ENCODE measurements at regions not wholly inside any gene's neighbourhood (a gene's known extent, or its start where the extent isn't known, plus 50 kb on each side); places are given as distances from the start of the nearest gene placed in this dataset.

- TF ChIP-seq JUND (IDR thresholded peaks at IDR 0.05) (no peak), FOSL1 (IDR thresholded peaks at IDR 0.05; ENCODE audit: low read depth) (no peak), EZH2phosphoT487 (IDR thresholded peaks at IDR 0.05; ENCODE audit: borderline replicate concordance) (no peak), CBX3 (IDR thresholded peaks at IDR 0.05; ENCODE audit: low read depth) (no peak), ATF3 (IDR thresholded peaks at IDR 0.05) (no peak), CEBPB (IDR thresholded peaks at IDR 0.05; ENCODE audit: low read depth) (no peak), SP1 (IDR thresholded peaks at IDR 0.05; ENCODE audit: low read depth) (no peak), ZNF274 (IDR thresholded peaks at IDR 0.05; ENCODE audit: low read depth, low read length) (no peak), POLR2AphosphoS5 (IDR thresholded peaks at IDR 0.05; ENCODE audit: low read depth, low read length) (no peak), RAD21 (IDR thresholded peaks at IDR 0.05; ENCODE audit: low read depth) (no peak), ZBTB33 (IDR thresholded peaks at IDR 0.05; ENCODE audit: extremely low read depth, insufficient replicate concordance, low read length) (no peak), SIN3A (IDR thresholded peaks at IDR 0.05; ENCODE audit: low read depth) (no peak), CTCF (IDR thresholded peaks at IDR 0.05 in 2 of 3, conservative IDR thresholded peaks at IDR 0.05 in 1 of 3; ENCODE audit: borderline replicate concordance in 1 of 3, insufficient read depth in 1 of 3, low read depth in 2 of 3, low read length in 2 of 3) (no peak), ZFX (IDR thresholded peaks at IDR 0.05) (no peak), SRF (IDR thresholded peaks at IDR 0.05; ENCODE audit: low read depth) (no peak), MAX (IDR thresholded peaks at IDR 0.05) (no peak), REST (IDR thresholded peaks at IDR 0.05; ENCODE audit: low read depth) (no peak), TCF7L2 (IDR thresholded peaks at IDR 0.05; ENCODE audit: borderline replicate concordance, extremely low read depth, insufficient read depth, insufficient read length) (no peak), EZH2 (IDR thresholded peaks at IDR 0.05) (no peak)
- BruUV-seq (replicated peaks): no TSS peak
- DNase-seq (ENCODE audit: low read depth, low spot score) (no peak), ATAC-seq (no peak)
- peaks cover 3 to 4% of the 10 kb centered on the region in 2 experiments; a peak in 1 of 4 replicates for H3K9me3 ChIP-seq (ENCODE audit: control insufficient read depth in 1 of 2, insufficient read depth in 1 of 2, low read depth in 1 of 2, low read length in 2 of 2)
- no peaks in the 10 kb centered on the region for H3K27me3 ChIP-seq (ENCODE audit: insufficient read depth, low read length)
- H3K36me3 ChIP-seq (ENCODE audit: control insufficient read depth in 1 of 2, insufficient read depth in 2 of 2, low read length in 2 of 2): no peaks in the 10 kb centered on the region
- intact Hi-C loops (cut with micrococcal nuclease): no loop called here
- ChIA-PET POLR2A (no interaction called here), CTCF (no interaction called here), RAD21 (ENCODE audit: low non-redundant PET in 1 of 2, low total read pairs in 2 of 2, uncharacterized antibody in 2 of 2, unreplicated experiment in 2 of 2) (no interaction called here)
- no peaks in the 10 kb centered on the region for H3K4me1 ChIP-seq (ENCODE audit: control insufficient read depth in 1 of 2, insufficient read depth in 2 of 2, low read length in 2 of 2)
- H3K9me2 ChIP-seq (ENCODE audit: insufficient read depth): no peaks in the 10 kb centered on the region
- H3K9ac ChIP-seq (ENCODE audit: low read length): no peak overlapping the region
- no peak overlapping the region for H2AFZ ChIP-seq (ENCODE audit: low read depth, low read length, poor library complexity, severe bottlenecking)
- no peaks in the 10 kb centered on the region for H4K20me1 ChIP-seq (ENCODE audit: insufficient read depth)
- H3K4me2 ChIP-seq (ENCODE audit: low read length): no peak overlapping the region
- H3K27ac ChIP-seq (ENCODE audit: low read depth, low read length): no peak overlapping the region
- H3K79me2 ChIP-seq (ENCODE audit: insufficient read depth, low read length): no peaks in the 10 kb centered on the region
- no peak overlapping the region for H3K4me3 ChIP-seq (replicated peaks in 1 of 2; ENCODE audit: low read depth in 1 of 2, low read length in 2 of 2)
Measured at GRCh38 chr13:89857502-89857901, 1490.0 kb upstream of the MIR17HG start.

All from HCT116 (cell line).